ENCODE measurements at regions not wholly inside any gene's neighbourhood (a gene's known extent, or its start where the extent isn't known, plus 50 kb on each side); places are given as distances from the start of the nearest gene placed in this dataset.

- TF ChIP-seq CTCF (IDR thresholded peaks at IDR 0.05) (no peak), POLR2AphosphoS5 (IDR thresholded peaks at IDR 0.05; ENCODE audit: low read depth, low read length) (no peak), SIN3A (IDR thresholded peaks at IDR 0.05; ENCODE audit: borderline replicate concordance, insufficient read depth, low read depth, low read length) (no peak), TCF7L2 (IDR thresholded peaks at IDR 0.05; ENCODE audit: low read depth, low read length) (no peak), REST (IDR thresholded peaks at IDR 0.05; ENCODE audit: insufficient read depth in 1 of 2, low read depth in 2 of 2, low read length in 1 of 2) (no peak)
These were observed 83.3 kb downstream of the NCOR2 start for GRCh38 chr12:124484067-124484466.

Measured in Panc1 (cell line).